Effector memory CD4-positive, alpha-beta T cell (primary cell): ENCODE measurements at regions not wholly inside any gene's neighbourhood (a gene's known extent, or its start where the extent isn't known, plus 50 kb on each side); places are given as distances from the start of the nearest gene placed in this dataset.

Experiments
- DNase-seq, 3 donors: peaks; one replicate each; pipeline ENCODE4 v3.0.0-alpha.2; 2020
- H3K27ac ChIP-seq: 2 replicates; pipeline ENCODE4 v1.7.0; 2013; ENCODE audit warnings: mild to moderate bottlenecking, low read length, moderate library complexity; ENCODE audit not compliant: insufficient read depth, poor library complexity, severe bottlenecking
- H3K27me3 ChIP-seq: replicated peaks from 2 replicates; pipeline ENCODE4 v1.7.0; 2013; ENCODE audit warnings: mild to moderate bottlenecking, low read length; ENCODE audit not compliant: insufficient read depth, control insufficient read depth, poor library complexity, severe bottlenecking
- H3K36me3 ChIP-seq: 2 replicates; pipeline ENCODE4 v1.7.0; 2013; ENCODE audit warnings: mild to moderate bottlenecking, low read length, moderate library complexity; ENCODE audit not compliant: control insufficient read depth, insufficient read depth
- H3K4me1 ChIP-seq: 2 replicates; pipeline ENCODE4 v1.7.0; 2013; ENCODE audit warnings: low read length, mild to moderate bottlenecking; ENCODE audit not compliant: control insufficient read depth, insufficient read depth, poor library complexity, severe bottlenecking
- H3K4me3 ChIP-seq: 2 replicates; pipeline ENCODE4 v1.7.0; 2013; ENCODE audit warnings: low read length, low read depth, mild to moderate bottlenecking; ENCODE audit not compliant: insufficient read depth, poor library complexity, severe bottlenecking
- H3K9me3 ChIP-seq: 2 replicates; pipeline ENCODE4 v1.7.0; 2013; ENCODE audit warnings: mild to moderate bottlenecking, low read length, moderate library complexity; ENCODE audit not compliant: control insufficient read depth

DNA sequence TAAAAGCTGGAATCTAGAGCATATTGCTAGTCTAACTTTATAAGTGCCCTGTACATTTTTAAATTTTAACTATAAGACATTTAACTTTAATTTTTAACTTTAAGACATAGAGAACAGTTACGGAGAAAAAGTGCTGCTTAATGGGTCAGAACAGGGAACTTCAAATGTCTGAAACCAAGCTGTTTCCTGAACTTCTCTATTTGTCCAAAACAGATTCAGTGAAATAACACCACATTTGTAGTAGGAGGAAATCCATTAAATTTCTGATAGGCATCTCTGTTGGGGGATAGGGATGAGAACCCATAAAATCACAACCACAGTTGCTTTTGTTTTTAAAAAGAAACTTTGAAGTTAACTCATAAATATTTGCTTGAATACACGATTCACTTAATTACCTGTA lies 170.8 kb upstream of the ANK3 start:
- Histone ChIP-seq H3K27ac (no peak overlapping the region), H3K9me3 (no peaks in the 10 kb centered on the region), H3K36me3 (no peaks in the 10 kb centered on the region), H3K27me3 (no peaks in the 10 kb centered on the region), H3K4me1 (no peaks in the 10 kb centered on the region), H3K4me3 (no peak overlapping the region)
- no peak for DNase-seq

DNA sequence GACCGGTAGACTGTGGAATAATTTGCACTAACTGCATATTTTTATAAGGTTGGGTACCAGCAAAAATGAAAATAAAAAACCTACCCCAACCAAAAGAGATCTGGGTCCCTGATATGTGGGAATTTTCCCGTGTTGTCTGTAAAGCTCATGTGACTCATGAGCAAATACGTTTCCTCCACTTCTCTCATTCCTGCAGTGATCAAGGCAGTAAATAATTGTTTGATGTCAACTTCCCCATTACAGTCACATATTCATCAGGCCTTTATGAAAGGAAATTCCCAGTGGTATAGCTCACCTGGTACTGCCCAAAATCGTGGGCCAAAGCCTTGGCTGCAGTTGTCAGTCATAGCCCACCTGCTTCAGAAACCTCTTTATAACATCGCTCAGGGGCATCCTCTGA lies 166.0 kb upstream of the ANK3 start:
- H3K27me3 ChIP-seq = no peaks in the 10 kb centered on the region
- no peaks in the 10 kb centered on the region for H3K4me1 ChIP-seq
- H3K36me3 ChIP-seq = no peaks in the 10 kb centered on the region
- DNase-seq = no peak
- H3K27ac ChIP-seq = no peak overlapping the region
- no peaks in the 10 kb centered on the region for H3K9me3 ChIP-seq
- no peak overlapping the region for H3K4me3 ChIP-seq

DNA sequence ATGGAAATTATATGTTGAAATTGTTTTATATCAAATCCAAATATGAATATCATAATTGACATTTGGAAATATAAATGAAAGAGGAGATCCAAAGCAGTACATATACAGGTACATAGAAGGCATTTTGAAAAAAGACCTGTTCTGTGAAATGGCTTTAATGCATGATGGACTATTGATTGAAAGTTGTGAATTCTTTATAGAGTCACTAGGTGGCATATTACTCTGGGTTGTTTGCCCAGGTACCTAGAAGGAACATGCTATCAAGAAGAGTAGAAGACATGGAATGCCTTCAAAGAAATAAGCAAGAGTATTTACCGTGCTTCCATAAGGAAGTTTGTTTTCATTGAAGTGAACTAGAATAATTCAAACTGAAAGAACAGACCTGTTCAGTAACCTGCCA lies 160.0 kb upstream of the ANK3 start:
- Histone ChIP-seq H3K9me3 (no peaks in the 10 kb centered on the region), H3K27ac (no peak overlapping the region), H3K4me1 (no peaks in the 10 kb centered on the region), H3K4me3 (no peak overlapping the region), H3K27me3 (no peaks in the 10 kb centered on the region), H3K36me3 (no peaks in the 10 kb centered on the region)
- no peak for DNase-seq

DNA sequence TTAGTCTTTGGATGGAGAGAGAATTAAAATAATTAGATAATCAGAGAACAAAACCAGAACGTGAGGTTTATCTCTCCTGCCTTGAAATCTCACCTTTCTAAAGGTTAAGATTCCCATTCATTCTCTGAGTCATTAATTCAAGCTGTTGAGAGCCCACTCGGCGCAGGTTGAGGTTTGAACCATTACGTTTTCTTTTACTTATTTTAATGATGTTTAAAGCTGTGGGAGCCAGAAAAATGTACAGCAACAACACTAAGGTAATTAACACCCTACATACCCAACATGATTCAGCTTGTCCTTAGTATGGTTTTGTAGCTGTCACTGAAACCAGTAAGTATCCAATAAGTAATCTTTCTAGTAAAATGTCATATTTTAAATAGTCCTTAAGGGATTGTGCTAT lies 153.0 kb upstream of the ANK3 start:
- no peaks in the 10 kb centered on the region for H3K4me1 ChIP-seq
- no peaks in the 10 kb centered on the region for H3K9me3 ChIP-seq
- no peak for DNase-seq

DNA sequence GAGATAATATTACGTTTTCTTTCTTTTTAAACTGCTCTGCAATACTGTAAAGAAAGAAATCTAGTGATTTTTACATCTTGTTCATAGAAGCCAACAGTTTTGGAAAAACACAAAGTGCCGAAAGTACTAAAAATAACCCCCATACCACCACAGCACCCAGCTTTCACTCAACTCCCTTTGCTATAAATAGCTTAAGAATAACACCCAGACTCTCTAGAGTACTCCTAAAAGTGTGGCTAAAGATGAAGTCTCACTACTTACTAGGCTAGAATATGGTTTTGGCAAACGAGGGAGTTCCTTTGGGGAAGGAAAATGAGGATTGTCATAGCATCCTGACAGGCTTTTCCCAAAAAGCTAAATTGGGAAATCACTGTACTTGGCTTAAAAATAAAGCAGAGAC lies 151.8 kb upstream of the ANK3 start:
- no peaks in the 10 kb centered on the region for H3K9me3 ChIP-seq
- H3K36me3 ChIP-seq = no peaks in the 10 kb centered on the region
- no peaks in the 10 kb centered on the region for H3K27me3 ChIP-seq
- no peak overlapping the region for H3K27ac ChIP-seq
- no peak overlapping the region for H3K4me3 ChIP-seq
- no peaks in the 10 kb centered on the region for H3K4me1 ChIP-seq
- no peak for DNase-seq

More for the DNA sequence above, 153.0 kb upstream of the ANK3 start:
- Histone ChIP-seq H3K4me3 (no peak overlapping the region), H3K36me3 (no peaks in the 10 kb centered on the region), H3K27ac (no peak overlapping the region), H3K27me3 (no peaks in the 10 kb centered on the region)

DNA sequence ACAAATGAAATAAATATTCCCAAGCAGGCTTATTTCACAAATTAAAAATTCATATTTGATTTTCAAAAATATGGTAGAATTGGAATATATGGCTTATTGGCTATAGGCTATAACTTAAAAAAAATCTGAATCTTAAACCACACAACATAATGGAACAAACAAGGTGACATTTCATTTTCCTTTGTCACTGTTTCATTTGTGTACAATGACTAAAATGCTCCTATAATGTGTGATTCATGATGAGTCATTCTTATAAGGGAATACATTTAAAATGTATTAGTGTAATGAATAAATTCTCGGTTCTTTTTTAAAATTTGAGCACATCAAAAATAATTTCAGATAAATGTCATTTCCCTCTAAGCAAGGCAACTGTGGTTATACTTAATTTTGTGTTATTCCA lies 148.0 kb upstream of the ANK3 start:
- no peaks in the 10 kb centered on the region for H3K9me3 ChIP-seq
- H3K27ac ChIP-seq = no peak overlapping the region
- H3K27me3 ChIP-seq = no peaks in the 10 kb centered on the region
- H3K36me3 ChIP-seq = no peaks in the 10 kb centered on the region
- H3K4me3 ChIP-seq = no peak overlapping the region
- no peak for DNase-seq
- H3K4me1 ChIP-seq = no peaks in the 10 kb centered on the region

DNA sequence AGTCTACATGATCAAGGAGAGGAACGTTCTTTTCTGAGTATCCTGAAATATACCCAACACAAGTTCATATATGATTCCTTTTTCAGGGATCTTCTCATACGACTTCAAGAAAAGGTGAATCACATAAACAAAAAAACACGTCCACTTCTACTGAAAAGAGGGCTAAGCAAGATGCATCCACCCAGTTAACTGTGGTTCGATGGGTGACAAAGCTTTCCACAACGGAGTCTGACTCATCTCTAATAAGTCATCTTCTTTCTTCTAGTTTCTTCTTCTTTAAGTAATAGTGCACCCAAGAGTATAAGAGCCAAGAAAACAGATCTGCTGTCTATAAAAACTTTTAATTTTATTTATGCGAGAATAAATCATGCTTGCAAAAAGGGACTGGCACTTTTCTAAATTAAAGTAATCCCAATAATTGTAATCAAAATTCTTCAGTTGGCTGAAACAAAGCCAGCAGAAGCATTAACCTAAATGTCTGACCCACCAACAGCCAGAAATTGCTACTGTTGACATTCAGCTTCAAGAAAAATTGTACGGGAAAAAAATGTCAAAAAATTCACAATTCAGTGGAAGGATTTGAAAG lies 146.9 kb upstream of the ANK3 start:
- Histone ChIP-seq H3K4me1 (no peaks in the 10 kb centered on the region), H3K4me3 (no peak overlapping the region), H3K27ac (no peak overlapping the region), H3K9me3 (no peaks in the 10 kb centered on the region), H3K27me3 (no peaks in the 10 kb centered on the region), H3K36me3 (no peaks in the 10 kb centered on the region)
- DNase-seq = no peak

DNA sequence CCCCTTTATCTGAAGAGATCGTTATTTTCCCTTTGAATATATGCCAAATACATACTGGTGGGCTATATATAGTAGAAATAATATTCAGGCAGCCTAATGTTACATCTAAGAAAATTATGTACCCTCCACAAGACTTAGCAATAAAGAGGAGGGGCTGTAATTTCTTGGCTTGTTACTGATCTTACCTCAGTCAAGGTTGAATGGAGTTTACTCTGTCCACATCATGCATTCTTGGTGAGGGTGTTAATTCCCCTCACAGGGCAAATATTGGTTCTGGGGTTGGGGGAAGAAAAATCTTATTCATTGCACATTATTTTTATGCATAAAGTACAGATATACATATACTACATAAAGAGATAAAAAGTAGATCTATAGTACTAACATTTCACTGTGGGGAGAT lies 145.8 kb upstream of the ANK3 start:
- no peak overlapping the region for H3K4me3 ChIP-seq

DNA sequence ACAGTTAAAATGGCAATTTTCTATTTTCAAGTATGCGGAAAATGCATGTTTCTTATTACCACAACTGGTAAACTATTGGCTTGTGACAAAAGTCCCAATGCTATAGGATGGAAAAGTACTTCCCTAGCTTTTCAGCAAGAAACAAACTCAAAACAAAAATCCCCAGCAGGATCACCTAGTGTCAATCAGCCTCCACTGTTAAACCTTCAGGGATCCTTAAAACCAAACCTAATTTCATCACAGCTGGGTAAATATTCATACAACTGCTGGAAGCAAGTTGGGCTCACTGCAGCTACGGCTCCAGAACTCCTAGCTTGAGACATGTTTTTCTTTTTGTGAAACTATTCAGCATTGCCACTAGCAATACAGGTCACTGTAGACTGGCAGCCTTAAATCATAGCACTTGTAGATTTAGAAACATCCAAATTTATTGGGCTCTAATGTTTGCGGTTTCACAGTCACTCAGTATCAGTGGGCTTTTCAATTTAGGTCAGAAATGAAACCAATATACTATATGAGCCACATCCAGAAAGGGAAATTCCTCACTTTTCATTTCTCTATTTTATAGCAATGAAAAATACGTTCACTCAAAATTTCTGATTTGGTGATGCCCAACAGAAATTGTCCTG lies 145.2 kb upstream of the ANK3 start:
- Histone ChIP-seq H3K27ac (no peak overlapping the region), H3K4me1 (no peaks in the 10 kb centered on the region), H3K4me3 (no peak overlapping the region), H3K9me3 (no peaks in the 10 kb centered on the region), H3K27me3 (no peaks in the 10 kb centered on the region), H3K36me3 (no peaks in the 10 kb centered on the region)
- no peak for DNase-seq

More for the DNA sequence above, 145.8 kb upstream of the ANK3 start:
- Histone ChIP-seq H3K27me3 (no peaks in the 10 kb centered on the region), H3K27ac (no peak overlapping the region), H3K9me3 (no peaks in the 10 kb centered on the region), H3K4me1 (no peaks in the 10 kb centered on the region), H3K36me3 (no peaks in the 10 kb centered on the region)
- no peak for DNase-seq

DNA sequence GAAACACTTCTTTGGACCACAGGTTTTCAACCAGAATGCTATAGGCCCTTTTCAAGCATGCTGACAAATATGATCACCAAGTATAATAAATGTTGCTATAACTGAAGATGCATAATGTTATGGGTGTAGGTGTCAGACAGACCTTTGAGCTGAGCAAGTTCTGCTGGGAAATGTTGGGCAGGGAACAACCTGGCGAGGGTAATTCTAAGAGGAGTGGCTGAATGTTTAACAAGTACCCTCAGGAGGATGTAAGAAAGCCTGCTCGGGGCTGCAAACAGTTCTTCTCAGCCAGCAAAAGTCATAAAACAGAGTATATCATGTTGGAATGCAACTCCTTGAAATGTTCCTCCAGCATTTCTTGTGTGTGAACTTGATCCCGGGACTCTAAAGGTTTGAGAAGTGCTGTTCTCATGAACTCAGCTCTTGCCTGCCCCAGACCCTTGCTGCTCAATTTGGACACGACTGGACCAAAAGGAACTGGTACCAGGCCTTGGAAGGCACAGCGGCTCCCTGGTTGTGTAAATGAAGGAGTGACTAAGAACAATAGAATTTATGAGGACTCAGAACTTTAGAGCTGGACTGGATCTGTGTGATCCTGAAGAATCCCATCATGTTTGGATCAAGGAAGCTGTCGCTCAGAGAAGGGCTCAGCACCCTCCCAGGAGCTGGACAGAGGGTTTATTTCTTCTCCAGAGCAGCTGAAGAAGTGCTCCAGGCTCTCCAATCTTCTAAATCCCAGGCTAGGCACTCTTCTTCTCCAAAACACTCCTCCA lies 143.2 kb upstream of the ANK3 start:
- no peak for DNase-seq
- Histone ChIP-seq H3K27ac (no peak overlapping the region), H3K9me3 (no peaks in the 10 kb centered on the region), H3K36me3 (no peaks in the 10 kb centered on the region), H3K4me3 (no peak overlapping the region), H3K27me3 (no peaks in the 10 kb centered on the region), H3K4me1 (no peaks in the 10 kb centered on the region)
